ENCODE measurements at regions not wholly inside any gene's neighbourhood (a gene's known extent, or its start where the extent isn't known, plus 50 kb on each side); places are given as distances from the start of the nearest gene placed in this dataset.

DNA sequence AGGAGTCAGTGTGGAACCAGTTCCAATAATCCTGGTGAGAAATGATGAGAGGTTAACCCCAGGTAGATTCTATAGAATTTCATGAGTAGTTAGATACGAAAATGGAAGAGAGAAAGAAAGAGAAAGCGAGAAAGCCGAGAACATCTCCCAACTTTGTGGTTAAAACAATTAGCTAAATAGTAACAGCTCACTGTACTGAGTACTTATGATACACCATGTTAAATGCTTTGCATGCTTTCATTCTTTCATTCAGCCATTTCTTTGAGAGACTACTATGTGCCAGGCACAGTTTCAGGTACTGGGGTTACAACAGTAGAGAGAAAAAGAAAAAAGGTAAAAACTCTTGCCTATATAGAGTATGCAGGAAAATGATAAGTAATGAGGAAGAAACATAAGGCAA lies 109.7 kb upstream of the SYT6 start:
- Mint-ChIP-seq H3K9me3 (no peaks in the 10 kb centered on the region), H3K36me3 (ENCODE audit: insufficient read depth in 1 of 3, low read depth in 3 of 3) (no peaks in the 10 kb centered on the region)
- no peak overlapping the region for H3K9ac ChIP-seq (ENCODE audit: extremely low read depth, insufficient read length, low read length)

More for the DNA sequence above, 109.7 kb upstream of the SYT6 start:
- H4K5ac ChIP-seq (ENCODE audit: insufficient read length, low read depth, low read length), result no peak overlapping the region
- H3K27me3 ChIP-seq (ENCODE audit: insufficient read depth, low read length), result no peaks in the 10 kb centered on the region
- H3K23ac ChIP-seq (ENCODE audit: insufficient read length, low read depth, low read length), result no peak overlapping the region
- no peak overlapping the region for H3K4me3 Mint-ChIP-seq
- WGBS (ENCODE audit: extremely low coverage, insufficient read length, low lambda C conversion rate), result no CpG with 5 or more reads among the region's 3 CpGs
- H3K4me2 ChIP-seq (ENCODE audit: insufficient read depth, insufficient read length, low read length), result no peak overlapping the region
- no peak overlapping the region for H2BK15ac ChIP-seq (ENCODE audit: low read depth, low read length)
- H3K79me2 ChIP-seq (ENCODE audit: insufficient read depth, low read length), result no peaks in the 10 kb centered on the region
- H3K79me1 ChIP-seq (ENCODE audit: insufficient read depth, low read depth, low read length, poor library complexity, severe bottlenecking), result no peaks in the 10 kb centered on the region
- no peak for DNase-seq
- H3K27ac Mint-ChIP-seq, result no peak overlapping the region
- H4K8ac ChIP-seq (replicated peaks; ENCODE audit: insufficient read length, low read depth, low read length), result no peak overlapping the region
- no peak overlapping the region for H4K91ac ChIP-seq (ENCODE audit: insufficient read length, low read depth, low read length)
- H4K20me1 ChIP-seq (ENCODE audit: control insufficient read depth, insufficient read depth, insufficient read length), result no peaks in the 10 kb centered on the region
- TF ChIP-seq, protein P1, sequence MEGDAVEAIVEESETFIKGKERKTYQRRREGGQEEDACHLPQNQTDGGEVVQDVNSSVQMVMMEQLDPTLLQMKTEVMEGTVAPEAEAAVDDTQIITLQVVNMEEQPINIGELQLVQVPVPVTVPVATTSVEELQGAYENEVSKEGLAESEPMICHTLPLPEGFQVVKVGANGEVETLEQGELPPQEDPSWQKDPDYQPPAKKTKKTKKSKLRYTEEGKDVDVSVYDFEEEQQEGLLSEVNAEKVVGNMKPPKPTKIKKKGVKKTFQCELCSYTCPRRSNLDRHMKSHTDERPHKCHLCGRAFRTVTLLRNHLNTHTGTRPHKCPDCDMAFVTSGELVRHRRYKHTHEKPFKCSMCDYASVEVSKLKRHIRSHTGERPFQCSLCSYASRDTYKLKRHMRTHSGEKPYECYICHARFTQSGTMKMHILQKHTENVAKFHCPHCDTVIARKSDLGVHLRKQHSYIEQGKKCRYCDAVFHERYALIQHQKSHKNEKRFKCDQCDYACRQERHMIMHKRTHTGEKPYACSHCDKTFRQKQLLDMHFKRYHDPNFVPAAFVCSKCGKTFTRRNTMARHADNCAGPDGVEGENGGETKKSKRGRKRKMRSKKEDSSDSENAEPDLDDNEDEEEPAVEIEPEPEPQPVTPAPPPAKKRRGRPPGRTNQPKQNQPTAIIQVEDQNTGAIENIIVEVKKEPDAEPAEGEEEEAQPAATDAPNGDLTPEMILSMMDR (conservative IDR thresholded peaks at IDR 0.05), result no peak
- H3K27ac ChIP-seq (ENCODE audit: insufficient read length, low read depth, low read length), result no peak overlapping the region
- no peak overlapping the region for H3K4ac ChIP-seq (ENCODE audit: low read depth, low read length)
- H3K4me1 ChIP-seq (ENCODE audit: insufficient read depth, low read length), result no peaks in the 10 kb centered on the region
- H2BK5ac ChIP-seq (ENCODE audit: insufficient read length, low read length), result no peak overlapping the region
- H3K27me3 Mint-ChIP-seq (ENCODE audit: low read depth), result peaks cover 24% of the 10 kb centered on the region
- no peak overlapping the region for H3K56ac ChIP-seq (ENCODE audit: insufficient read length, low read depth, low read length)
- no peak overlapping the region for H2BK20ac ChIP-seq (ENCODE audit: low read depth, low read length, poor library complexity, severe bottlenecking)
- no peak overlapping the region for H2BK12ac ChIP-seq (ENCODE audit: insufficient read length, low read depth, low read length)
- H2AFZ ChIP-seq (ENCODE audit: low read length), result no peak overlapping the region
- no peaks in the 10 kb centered on the region for H3K4me1 Mint-ChIP-seq
- no peak overlapping the region for H2AK5ac ChIP-seq (ENCODE audit: insufficient read length, low read length)
- H3K23me2 ChIP-seq (ENCODE audit: insufficient read length, low read depth, low read length, poor library complexity, severe bottlenecking), result no peaks in the 10 kb centered on the region
- H3K9me3 ChIP-seq (ENCODE audit: control insufficient read depth, low read depth, low read length), result no peaks in the 10 kb centered on the region
- H3T11ph ChIP-seq (ENCODE audit: low read length), result no peak overlapping the region
- no peak overlapping the region for H3K18ac ChIP-seq (ENCODE audit: insufficient read length, low read depth, low read length)
- no peak overlapping the region for H2BK120ac ChIP-seq (ENCODE audit: low read depth, low read length, poor library complexity, severe bottlenecking)
- H3K14ac ChIP-seq (ENCODE audit: insufficient read depth, low read length), result no peak overlapping the region
